Naive thymus-derived CD8-positive, alpha-beta T cell (primary cell): ENCODE measurements at regions not wholly inside any gene's neighbourhood (a gene's known extent, or its start where the extent isn't known, plus 50 kb on each side); places are given as distances from the start of the nearest gene placed in this dataset.

Experiments
- ATAC-seq, 2 donors: fragments of 150-1000 bp; cut with Tn5 transposase in 1 of 2; sonication (Bioruptor Pico), chemical (Tn5 transposase) in 1 of 2; 1 replicate in 1 of 2; 2 replicates in 1 of 2; pipeline ENCODE4 v1.10.0; 2021; ENCODE audit warnings: mild to moderate bottlenecking in 2 of 2, moderate library complexity in 2 of 2
- POLR2A ChIA-PET: fragments of 350-600 bp; sonication (Branson Sonifier 250); formaldehyde crosslinking; loops from one replicate; lab custom pipeline; 2021; ENCODE audit warnings: antibody characterized with exemption; lab: Charles Lee
- DNase-seq, 10 donors: peaks; one replicate each; pipeline versions ENCODE4 v3.0.0 to v3.0.0-alpha.2; 2020 to 2022
- H3K27ac Mint-ChIP-seq, 10 donors: one replicate each; pipeline ENCODE4 v1.8.0; 2020 to 2022; ENCODE audit warnings: mild to moderate bottlenecking in 10 of 10, mixed read lengths in 10 of 10, moderate library complexity in 4 of 10, inconsistent platforms in 1 of 10
- H3K27me3 Mint-ChIP-seq, 5 donors: one replicate each; pipeline ENCODE4 v1.8.0; 2021 to 2022; ENCODE audit warnings: mixed read lengths in 5 of 5
- H3K36me3 Mint-ChIP-seq, 3 donors: one replicate each; pipeline ENCODE4 v1.8.0; 2020 to 2022; ENCODE audit warnings: mixed read lengths in 3 of 3, mild to moderate bottlenecking in 2 of 3, inconsistent platforms in 1 of 3
- H3K4me1 Mint-ChIP-seq, 4 donors: one replicate each; pipeline ENCODE4 v1.8.0; 2021 to 2022; ENCODE audit warnings: mixed read lengths in 4 of 4
- H3K4me3 Mint-ChIP-seq, 10 donors: one replicate each; pipeline ENCODE4 v1.8.0; 2020 to 2022; ENCODE audit warnings: mild to moderate bottlenecking in 10 of 10, mixed read lengths in 10 of 10, moderate library complexity in 6 of 10, inconsistent platforms in 1 of 10
- H3K9me3 Mint-ChIP-seq, 9 donors: one replicate each; pipeline ENCODE4 v1.8.0; 2020 to 2022; ENCODE audit warnings: mixed read lengths in 9 of 9, mild to moderate bottlenecking in 3 of 9, inconsistent platforms in 1 of 9, moderate library complexity in 1 of 9

DNA sequence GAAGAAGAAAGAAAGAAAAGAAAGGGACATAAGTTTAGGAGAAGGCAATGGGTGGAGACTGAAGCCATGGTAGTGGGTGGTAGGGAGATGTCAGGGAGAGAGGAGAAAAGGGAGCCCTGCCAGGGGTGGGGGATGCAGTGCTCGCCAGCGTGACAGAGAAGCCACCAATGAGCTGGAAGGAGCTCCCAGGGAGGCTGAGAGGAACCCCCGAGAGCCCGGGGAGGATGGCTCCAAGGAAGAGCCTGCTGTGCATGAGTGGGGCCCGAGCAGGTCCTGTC is 141.2 kb upstream of the SHH start:
- no peaks in the 10 kb centered on the region for H3K36me3 Mint-ChIP-seq
- ATAC-seq (no peak), DNase-seq (no peak)
- H3K27me3 Mint-ChIP-seq = peaks cover 0 to 10% (median 4%) of the 10 kb centered on the region in 5 donors
- no peak overlapping the region for H3K4me3 Mint-ChIP-seq
- H3K27ac Mint-ChIP-seq = no peak overlapping the region
- no peaks in the 10 kb centered on the region for H3K9me3 Mint-ChIP-seq
- POLR2A ChIA-PET = interaction anchor here (0.7 kb wide), 1 partner anchor 240 kb away, joined by 3 read pairs; no protein-coding TSS in a partner anchor
- peaks cover 0 to 3% (median 0%) of the 10 kb centered on the region in 4 donors for H3K4me1 Mint-ChIP-seq

DNA sequence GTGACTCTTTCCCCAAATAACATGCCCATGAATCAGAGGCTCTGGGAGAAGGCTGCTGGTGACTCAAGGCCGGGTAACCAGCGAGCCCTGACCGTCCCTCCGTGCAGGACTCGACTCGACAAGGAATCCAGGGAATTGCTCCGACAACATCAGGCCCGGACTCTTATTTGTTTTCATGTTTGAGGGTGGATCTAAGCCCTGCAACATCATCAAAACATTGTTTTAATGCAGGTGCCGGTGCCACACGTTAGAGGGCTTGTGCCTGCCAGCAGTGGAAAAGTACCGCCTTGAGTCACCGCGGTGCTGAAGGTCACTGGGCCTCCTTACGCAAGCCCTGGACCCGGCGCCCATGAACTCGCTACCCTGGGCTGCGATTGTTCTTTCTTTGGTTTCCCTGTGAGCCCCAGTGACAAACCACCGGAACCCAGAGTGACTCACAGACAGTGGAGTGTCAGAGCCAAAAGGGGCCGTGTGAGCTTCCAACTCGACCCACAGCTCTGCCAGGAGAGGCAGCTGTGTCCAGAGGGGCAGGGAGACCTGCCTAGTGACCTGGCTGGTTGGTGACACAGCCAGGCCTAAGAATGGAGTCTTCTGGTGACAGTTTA is 139.4 kb upstream of the SHH start:
- POLR2A ChIA-PET = no interaction called here
- DNase-seq (no peak), ATAC-seq (no peak)
- H3K9me3 Mint-ChIP-seq = peaks cover 0 to 4% (median 0%) of the 10 kb centered on the region in 9 donors
- peaks cover 0 to 3% (median 0%) of the 10 kb centered on the region in 4 donors for H3K4me1 Mint-ChIP-seq
- H3K27me3 Mint-ChIP-seq = peaks cover 0 to 10% (median 4%) of the 10 kb centered on the region in 5 donors
- no peak overlapping the region for H3K4me3 Mint-ChIP-seq
- no peaks in the 10 kb centered on the region for H3K36me3 Mint-ChIP-seq
- H3K27ac Mint-ChIP-seq = no peak overlapping the region

GRCh38 chr7:155950898-155951553 is 138.8 kb upstream of the SHH start:
- H3K9me3 Mint-ChIP-seq = peaks cover 0 to 11% (median 0%) of the 10 kb centered on the region in 9 donors
- no peak overlapping the region for H3K4me3 Mint-ChIP-seq
- no peak for DNase-seq
- POLR2A ChIA-PET = no interaction called here
- no peak overlapping the region for H3K27ac Mint-ChIP-seq
- no peak for ATAC-seq
- H3K27me3 Mint-ChIP-seq = peaks cover 0 to 10% (median 4%) of the 10 kb centered on the region in 5 donors
- no peaks in the 10 kb centered on the region for H3K36me3 Mint-ChIP-seq
- peaks cover 0 to 3% (median 0%) of the 10 kb centered on the region in 4 donors for H3K4me1 Mint-ChIP-seq

DNA sequence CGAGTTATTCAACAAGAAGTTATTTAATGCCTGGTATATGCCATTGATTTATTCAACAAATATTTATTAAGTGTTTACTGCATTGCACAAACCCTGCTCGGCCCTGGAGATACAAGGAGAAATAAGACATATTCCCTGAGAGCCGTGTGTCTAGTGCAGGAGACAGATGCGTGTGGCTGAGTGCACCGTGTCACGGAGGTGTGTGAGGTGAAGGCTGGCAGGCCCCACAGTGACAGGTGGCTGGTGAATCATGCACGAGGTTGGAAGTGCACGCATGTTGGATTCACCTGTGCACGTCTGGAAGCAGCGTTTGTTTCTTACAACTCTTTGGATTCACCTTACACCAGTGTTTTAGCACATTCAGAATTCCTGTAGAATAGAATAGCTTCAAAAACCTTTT is 136.6 kb upstream of the SHH start:
- H3K4me1 Mint-ChIP-seq = peaks cover 0 to 11% (median 5%) of the 10 kb centered on the region in 4 donors
- H3K36me3 Mint-ChIP-seq = no peaks in the 10 kb centered on the region
- no peak overlapping the region for H3K27ac Mint-ChIP-seq
- H3K4me3 Mint-ChIP-seq = no peak overlapping the region
- H3K27me3 Mint-ChIP-seq = peaks cover 0 to 10% (median 4%) of the 10 kb centered on the region in 5 donors
- POLR2A ChIA-PET = no interaction called here
- H3K9me3 Mint-ChIP-seq = peaks cover 0 to 14% (median 0%) of the 10 kb centered on the region in 9 donors
- DNase-seq = no peak
- ATAC-seq = no peak

GRCh38 chr7:155948423-155948822 is 136.2 kb upstream of the SHH start:
- POLR2A ChIA-PET = no interaction called here
- Mint-ChIP-seq H3K27me3 (peaks cover 0 to 10% (median 4%) of the 10 kb centered on the region in 5 donors), H3K36me3 (no peaks in the 10 kb centered on the region), H3K9me3 (peaks cover 0 to 14% (median 0%) of the 10 kb centered on the region in 9 donors), H3K27ac (no peak overlapping the region), H3K4me3 (no peak overlapping the region), H3K4me1 (peaks cover 3 to 16% (median 8%) of the 10 kb centered on the region in 4 donors)
- no peak for ATAC-seq
- no peak for DNase-seq

DNA sequence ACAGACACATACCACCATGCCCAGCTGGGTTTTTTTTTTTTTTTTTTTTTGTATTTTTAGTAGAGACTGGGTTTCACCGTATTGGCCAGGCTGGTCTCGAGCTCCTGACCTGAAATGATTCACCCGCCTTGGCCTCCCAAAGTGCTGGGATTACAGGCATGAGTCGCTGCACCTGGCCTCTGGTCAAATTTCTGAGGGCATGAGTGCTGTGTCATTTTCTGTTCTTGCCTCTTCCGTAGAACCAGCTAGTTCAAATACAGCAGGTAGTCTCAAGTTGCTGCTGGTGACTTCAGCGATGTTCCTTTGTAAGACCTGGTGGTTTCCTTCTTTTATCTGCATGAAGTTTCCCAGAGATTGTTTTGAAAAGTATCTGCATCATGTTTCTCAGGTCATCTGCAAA is 134.8 kb upstream of the SHH start:
- peaks cover 0 to 14% (median 0%) of the 10 kb centered on the region in 9 donors for H3K9me3 Mint-ChIP-seq
- POLR2A ChIA-PET = no interaction called here
- H3K27me3 Mint-ChIP-seq = no peaks in the 10 kb centered on the region
- H3K4me3 Mint-ChIP-seq = no peak overlapping the region
- no peaks in the 10 kb centered on the region for H3K36me3 Mint-ChIP-seq
- ATAC-seq = no peak
- H3K4me1 Mint-ChIP-seq = peaks cover 2 to 19% (median 9%) of the 10 kb centered on the region in 4 donors
- no peak for DNase-seq
- no peak overlapping the region for H3K27ac Mint-ChIP-seq

GRCh38 chr7:155945670-155946325 is 133.5 kb upstream of the SHH start:
- H3K4me3 Mint-ChIP-seq = no peak overlapping the region
- peaks cover 0 to 14% (median 0%) of the 10 kb centered on the region in 9 donors for H3K9me3 Mint-ChIP-seq
- no peak for ATAC-seq
- H3K27me3 Mint-ChIP-seq = peaks cover 0 to 5% (median 0%) of the 10 kb centered on the region in 5 donors
- no peak for DNase-seq
- POLR2A ChIA-PET = no interaction called here
- no peak overlapping the region for H3K27ac Mint-ChIP-seq
- H3K36me3 Mint-ChIP-seq = no peaks in the 10 kb centered on the region
- H3K4me1 Mint-ChIP-seq = peaks cover 2 to 19% (median 9%) of the 10 kb centered on the region in 4 donors

DNA sequence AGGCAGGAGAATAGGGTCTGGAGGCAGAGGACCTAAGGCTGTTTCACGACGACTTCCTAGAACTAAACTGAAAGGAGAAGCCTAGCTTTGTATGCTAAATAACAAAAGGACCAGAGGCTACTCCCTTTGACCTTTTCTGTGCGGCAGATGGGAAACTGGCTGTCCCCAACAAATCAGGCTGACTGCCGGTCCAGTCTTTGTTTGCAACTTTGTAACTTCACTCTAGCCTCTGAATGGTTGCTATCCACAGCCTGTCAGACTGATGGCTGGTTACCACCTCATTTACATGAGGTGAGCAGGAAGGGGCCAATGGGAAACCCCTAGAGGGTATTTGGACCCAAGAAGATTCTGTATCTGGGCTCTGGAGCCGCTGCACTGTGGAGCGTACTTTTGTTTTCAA is 132.6 kb upstream of the SHH start:
- peak overlapping the region in 1 of 10 donors; percentile 6 for H3K27ac Mint-ChIP-seq
- DNase-seq (no peak), ATAC-seq (no peak)
- peaks cover 0 to 6% (median 0%) of the 10 kb centered on the region in 3 donors for H3K36me3 Mint-ChIP-seq
- peaks cover 2 to 19% (median 9%) of the 10 kb centered on the region in 4 donors for H3K4me1 Mint-ChIP-seq
- peaks cover 0 to 21% (median 6%) of the 10 kb centered on the region in 9 donors for H3K9me3 Mint-ChIP-seq
- POLR2A ChIA-PET = no interaction called here
- H3K4me3 Mint-ChIP-seq = peak overlapping the region in 1 of 10 donors; percentile 2
- peaks cover 0 to 11% (median 1%) of the 10 kb centered on the region in 5 donors for H3K27me3 Mint-ChIP-seq

GRCh38 chr7:155943251-155943899 is 131.1 kb upstream of the SHH start:
- Mint-ChIP-seq H3K9me3 (peaks cover 2 to 30% (median 16%) of the 10 kb centered on the region in 9 donors), H3K27me3 (peaks cover 0 to 21% (median 1%) of the 10 kb centered on the region in 5 donors), H3K4me1 (peaks cover 2 to 19% (median 9%) of the 10 kb centered on the region in 4 donors), H3K36me3 (peaks cover 0 to 19% (median 2%) of the 10 kb centered on the region in 3 donors), H3K4me3 (no peak overlapping the region), H3K27ac (peak overlapping the region in 1 of 10 donors; percentile 19)
- DNase-seq (no peak), ATAC-seq (no peak)
- POLR2A ChIA-PET = no interaction called here

DNA sequence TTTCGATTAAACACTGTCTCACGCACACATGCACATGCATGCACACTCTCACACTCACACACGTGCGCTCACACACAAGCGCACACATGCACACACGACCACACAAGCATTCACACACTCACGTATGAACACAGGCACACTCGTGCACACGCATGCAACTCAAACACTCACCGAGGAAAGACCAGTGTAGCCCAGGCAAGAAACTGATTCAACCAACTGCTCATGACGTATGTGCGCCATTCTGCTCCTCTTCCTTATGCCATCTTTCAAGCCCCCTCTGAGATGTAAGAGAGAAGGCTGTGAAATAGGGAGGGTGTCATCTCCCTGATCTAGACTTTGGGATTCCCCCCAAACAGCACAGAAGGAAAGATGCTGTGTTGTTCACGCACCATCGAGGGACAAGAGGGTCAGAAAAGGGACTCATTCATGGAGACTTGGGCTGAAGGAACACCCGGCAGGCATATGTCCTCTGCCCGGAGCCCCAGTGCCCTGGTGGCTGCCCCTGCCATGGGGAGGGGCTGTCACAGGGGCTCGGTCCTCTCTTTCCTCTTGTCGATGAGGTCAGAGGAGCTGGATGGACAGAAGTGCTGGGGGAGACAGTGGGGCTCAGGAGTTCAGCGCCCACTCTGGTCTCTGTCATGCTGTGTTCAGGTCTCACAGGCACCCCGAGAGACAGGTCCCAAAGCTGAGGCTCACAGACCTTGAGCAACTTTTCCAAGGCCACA is 130.1 kb upstream of the SHH start:
- no peak for DNase-seq
- POLR2A ChIA-PET = no interaction called here
- peak overlapping the region in 1 of 10 donors; percentile 13 for H3K27ac Mint-ChIP-seq
- H3K4me1 Mint-ChIP-seq = peaks cover 2 to 19% (median 9%) of the 10 kb centered on the region in 4 donors
- H3K4me3 Mint-ChIP-seq = no peak overlapping the region
- H3K9me3 Mint-ChIP-seq = peaks cover 2 to 34% (median 20%) of the 10 kb centered on the region in 9 donors
- H3K27me3 Mint-ChIP-seq = peaks cover 0 to 25% (median 4%) of the 10 kb centered on the region in 5 donors
- peaks cover 0 to 19% (median 2%) of the 10 kb centered on the region in 3 donors for H3K36me3 Mint-ChIP-seq
- ATAC-seq = no peak

GRCh38 chr7:155941688-155942087 is 129.4 kb upstream of the SHH start:
- no peak for ATAC-seq
- H3K27ac Mint-ChIP-seq = no peak overlapping the region
- peaks cover 0 to 19% (median 2%) of the 10 kb centered on the region in 3 donors for H3K36me3 Mint-ChIP-seq

DNA sequence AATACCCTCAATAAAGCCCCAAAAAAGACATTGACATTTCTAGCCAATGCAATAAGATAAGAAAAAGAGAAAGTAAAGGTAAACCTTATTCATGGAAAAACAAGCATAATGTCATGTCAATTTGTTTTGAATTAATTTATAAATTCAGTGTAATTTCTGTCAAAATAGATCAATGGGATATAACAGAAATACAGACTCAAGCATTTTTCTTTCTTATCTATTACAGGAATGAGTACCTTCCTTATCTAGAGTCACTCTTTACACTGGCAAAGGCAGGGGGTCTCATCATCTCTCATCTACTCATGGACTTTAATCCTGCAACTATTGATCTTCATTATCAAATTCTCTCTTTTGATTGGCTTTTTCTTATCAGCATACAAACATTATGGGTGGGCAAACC is 127.1 kb upstream of the SHH start:
- POLR2A ChIA-PET = no interaction called here
- DNase-seq (no peak), ATAC-seq (no peak)
- Mint-ChIP-seq H3K36me3 (peaks cover 0 to 19% (median 2%) of the 10 kb centered on the region in 3 donors), H3K9me3 (peaks cover 2 to 28% (median 16%) of the 10 kb centered on the region in 9 donors), H3K4me3 (no peak overlapping the region), H3K27me3 (peaks cover 0 to 41% (median 6%) of the 10 kb centered on the region in 5 donors), H3K27ac (no peak overlapping the region), H3K4me1 (peaks cover 2 to 12% (median 8%) of the 10 kb centered on the region in 4 donors)

More at GRCh38 chr7:155941688-155942087, 129.4 kb upstream of the SHH start:
- DNase-seq = no peak
- POLR2A ChIA-PET = no interaction called here
- Mint-ChIP-seq H3K4me3 (no peak overlapping the region), H3K9me3 (peaks cover 2 to 34% (median 20%) of the 10 kb centered on the region in 9 donors), H3K27me3 (peaks cover 0 to 30% (median 4%) of the 10 kb centered on the region in 5 donors), H3K4me1 (peaks cover 2 to 19% (median 9%) of the 10 kb centered on the region in 4 donors)
